ENCODE measurements at regions not wholly inside any gene's neighbourhood (a gene's known extent, or its start where the extent isn't known, plus 50 kb on each side); places are given as distances from the start of the nearest gene placed in this dataset.

GRCh38 chr12:127393465-127393864 is 873.5 kb upstream of the TMEM132C start:
- TF ChIP-seq CTCF (IDR thresholded peaks at IDR 0.05; ENCODE audit: control extremely low read depth in 1 of 3, insufficient read depth in 1 of 3, low read depth in 1 of 3, low read length in 3 of 3): no peak
- no peak for TF ChIP-seq KDM4A (IDR thresholded peaks at IDR 0.05; ENCODE audit: low read depth, low read length, severe bottlenecking)
- no peak for TF ChIP-seq RXRA (IDR thresholded peaks at IDR 0.05; ENCODE audit: insufficient read depth, low read depth, low read length)
- TF ChIP-seq USF2 (IDR thresholded peaks at IDR 0.05; ENCODE audit: low read length): no peak
- no peak for TF ChIP-seq EZH2 (IDR thresholded peaks at IDR 0.05; ENCODE audit: low read depth, low read length, severe bottlenecking)
- no peak for TF ChIP-seq CHD1 (IDR thresholded peaks at IDR 0.05; ENCODE audit: low read depth, low read length)
- no peak for TF ChIP-seq JUND (IDR thresholded peaks at IDR 0.05; ENCODE audit: low read length)
- TF ChIP-seq RAD21 (IDR thresholded peaks at IDR 0.05 in 1 of 2, conservative IDR thresholded peaks at IDR 0.05 in 1 of 2; ENCODE audit: low read depth in 2 of 2, low read length in 2 of 2): no peak
